Calu3 (cell line): ENCODE measurements at regions not wholly inside any gene's neighbourhood (a gene's known extent, or its start where the extent isn't known, plus 50 kb on each side); places are given as distances from the start of the nearest gene placed in this dataset.

Experiments
- BruUV-seq: library from RNA; stranded (reverse); fragments of 400-500 nt; replicated peaks from 2 replicates; lab custom pipeline; 2021; lab: Mats Ljungman, UMichigan
- CTCF ChIA-PET: fragments of 300-600 bp; sonication (Branson Sonifier 250); formaldehyde crosslinking; loops from one replicate; lab custom pipeline; 2022; ENCODE audit warnings: antibody characterized with exemption; lab: Charles Lee
- DNase-seq: peaks from one replicate; pipeline ENCODE4 v3.0.0; 2022
- H3K27ac Mint-ChIP-seq: one replicate; pipeline ENCODE4 v1.8.0; 2022; ENCODE audit warnings: mixed read lengths; ENCODE audit not compliant: unreplicated experiment
- H3K27me3 Mint-ChIP-seq: one replicate; pipeline ENCODE4 v1.8.0; 2022; ENCODE audit warnings: mixed read lengths; ENCODE audit not compliant: unreplicated experiment
- H3K36me3 Mint-ChIP-seq: one replicate; pipeline ENCODE4 v1.8.0; 2022; ENCODE audit warnings: mild to moderate bottlenecking, moderate library complexity, mixed read lengths; ENCODE audit not compliant: insufficient read depth, unreplicated experiment
- H3K4me1 Mint-ChIP-seq: one replicate; pipeline ENCODE4 v1.8.0; 2022; ENCODE audit warnings: mild to moderate bottlenecking, low read depth, mixed read lengths; ENCODE audit not compliant: unreplicated experiment
- H3K4me3 Mint-ChIP-seq: one replicate; pipeline ENCODE4 v1.8.0; 2022; ENCODE audit warnings: mild to moderate bottlenecking, low read depth, moderate library complexity, mixed read lengths; ENCODE audit not compliant: unreplicated experiment
- H3K9me3 Mint-ChIP-seq: one replicate; pipeline ENCODE4 v1.8.0; 2022; ENCODE audit warnings: low read depth, mixed read lengths; ENCODE audit not compliant: unreplicated experiment
- CTCF ChIP-seq: fragments of 200-600 bp; IDR thresholded peaks from one replicate; pipeline ENCODE4 v1.8.0; 2022; ENCODE audit warnings: antibody characterized with exemption; ENCODE audit not compliant: unreplicated experiment
- intact Hi-C: fragments of 100-400 bp; cut with micrococcal nuclease; formaldehyde crosslinking; loops from one replicate; pipeline ENCODE4 v1.10.0; 2022; ENCODE audit not compliant: unreplicated experiment

GRCh38 chr18:70420146-70420898, 131.5 kb downstream of the SOCS6 start:
- DNase-seq: no peak
- Mint-ChIP-seq H3K27me3 (no peaks in the 10 kb centered on the region), H3K4me3 (peak overlapping the region; percentile 2), H3K36me3 (peaks cover 24% of the 10 kb centered on the region), H3K4me1 (peaks cover 79% of the 10 kb centered on the region), H3K27ac (peak overlapping the region; percentile 51), H3K9me3 (no peaks in the 10 kb centered on the region)
- intact Hi-C loops: loop anchor here (5.0 kb wide), 2 partner anchors 63 to 128 kb away; no protein-coding TSS in a partner anchor
- CTCF ChIA-PET: no interaction called here
- TF ChIP-seq CTCF: no peak
- BruUV-seq: no TSS peak

DNA sequence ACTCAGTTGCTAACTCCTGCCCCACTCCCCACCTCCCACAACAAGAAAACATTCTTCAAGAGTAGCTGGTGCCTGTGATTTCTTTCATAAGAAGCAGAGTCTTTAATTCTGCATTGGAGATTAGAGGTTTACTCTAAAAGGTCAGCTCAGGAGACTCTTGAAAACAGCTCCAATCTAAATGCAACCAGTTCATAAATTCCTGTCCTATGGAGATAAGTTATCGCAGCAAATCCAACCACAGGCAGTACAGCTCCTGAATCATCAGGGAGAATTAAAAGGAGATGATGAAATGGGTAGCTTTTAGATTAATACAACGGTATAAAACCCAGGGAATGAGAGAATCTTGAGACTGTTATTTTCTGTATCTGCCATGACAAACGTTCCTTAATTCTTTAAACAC, 130.7 kb downstream of the SOCS6 start:
- peaks cover 24% of the 10 kb centered on the region for H3K36me3 Mint-ChIP-seq
- peak overlapping the region; percentile 51 for H3K27ac Mint-ChIP-seq
- peak overlapping the region; percentile 2 for H3K4me3 Mint-ChIP-seq
- no peak for TF ChIP-seq CTCF
- H3K27me3 Mint-ChIP-seq: no peaks in the 10 kb centered on the region
- CTCF ChIA-PET: interaction anchor here (0.5 to 1.6 kb wide), 2 partner anchors 14 to 98 kb away, joined by 4 to 6 read pairs; no protein-coding TSS in a partner anchor
- intact Hi-C loops: no loop called here
- no peak for DNase-seq
- no peaks in the 10 kb centered on the region for H3K9me3 Mint-ChIP-seq
- no TSS peak for BruUV-seq
- H3K4me1 Mint-ChIP-seq: peaks cover 71% of the 10 kb centered on the region

GRCh38 chr18:70418546-70419311, 129.9 kb downstream of the SOCS6 start:
- Mint-ChIP-seq H3K4me3 (peak overlapping the region; percentile 2), H3K4me1 (peaks cover 63% of the 10 kb centered on the region), H3K27me3 (no peaks in the 10 kb centered on the region), H3K9me3 (no peaks in the 10 kb centered on the region), H3K36me3 (peaks cover 16% of the 10 kb centered on the region), H3K27ac (peak overlapping the region; percentile 51)
- TF ChIP-seq CTCF: no peak
- DNase-seq: no peak
- intact Hi-C loops: no loop called here
- no TSS peak for BruUV-seq
- CTCF ChIA-PET: interaction anchor here (1.6 kb wide), 1 partner anchor 15 kb away, joined by 4 read pairs; no protein-coding TSS in a partner anchor

DNA sequence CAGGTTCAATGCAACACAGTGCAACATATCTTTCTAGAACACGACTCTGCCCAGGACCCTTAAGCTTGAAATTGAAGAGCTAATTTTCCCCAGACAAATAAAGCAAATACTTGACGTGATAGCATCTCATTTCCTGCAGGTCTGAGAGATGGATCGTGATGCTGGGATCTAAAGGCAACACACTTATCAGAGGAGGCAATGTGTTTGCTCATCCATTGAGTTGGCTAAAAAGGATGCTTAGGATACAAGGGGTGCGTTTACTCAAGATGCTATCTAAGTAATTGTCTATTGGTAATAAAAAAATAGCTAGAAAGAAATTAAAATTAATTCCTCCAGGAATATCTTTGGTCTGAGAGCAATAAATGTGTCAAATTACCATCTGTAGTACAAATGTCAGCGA, 129.0 kb downstream of the SOCS6 start:
- Mint-ChIP-seq H3K9me3 (no peaks in the 10 kb centered on the region), H3K27ac (no peak overlapping the region), H3K36me3 (peaks cover 14% of the 10 kb centered on the region), H3K4me1 (peaks cover 54% of the 10 kb centered on the region), H3K27me3 (no peaks in the 10 kb centered on the region), H3K4me3 (no peak overlapping the region)
- no peak for TF ChIP-seq CTCF
- no peak for DNase-seq
- BruUV-seq: no TSS peak
- CTCF ChIA-PET: no interaction called here
- intact Hi-C loops: no loop called here
